Esophagus squamous epithelium (tissue), 4 donors: ENCODE measurements at regions not wholly inside any gene's neighbourhood (a gene's known extent, or its start where the extent isn't known, plus 50 kb on each side); places are given as distances from the start of the nearest gene placed in this dataset.

ENCODE experiments used
- CTCF ChIP-seq, 6 experiments: fragments of 450-650 bp in 4 of 6; fragments of 200-600 bp in 2 of 6; sonication (generic) in 2 of 6; IDR thresholded peaks; one replicate each; pipeline ENCODE4 v1.5.1; 2016 to 2019; ENCODE audit warnings: antibody characterized with exemption in 6 of 6, mild to moderate bottlenecking in 4 of 6, moderate library complexity in 4 of 6
- POLR2A ChIP-seq, 4 donors: fragments of 450-650 bp; IDR thresholded peaks; one replicate each; pipeline ENCODE4 v1.6.1; 2017; ENCODE audit warnings: antibody characterized with exemption in 4 of 4, mild to moderate bottlenecking in 4 of 4, moderate library complexity in 3 of 4

GRCh38 chr10:28111712-28112111 lies 112.8 kb upstream of the ODAD2 start:
- no peak for TF ChIP-seq CTCF (IDR thresholded peaks at IDR 0.05)
- no peak for TF ChIP-seq POLR2A (IDR thresholded peaks at IDR 0.05)
